NCI-H524 (cell line): ENCODE measurements at regions not wholly inside any gene's neighbourhood (a gene's known extent, or its start where the extent isn't known, plus 50 kb on each side); places are given as distances from the start of the nearest gene placed in this dataset.

ENCODE experiments used
- DNase-seq, 2 experiments: peaks; one replicate each; lab custom pipeline; 2025; lab: John Stamatoyannopoulos, UW

DNA sequence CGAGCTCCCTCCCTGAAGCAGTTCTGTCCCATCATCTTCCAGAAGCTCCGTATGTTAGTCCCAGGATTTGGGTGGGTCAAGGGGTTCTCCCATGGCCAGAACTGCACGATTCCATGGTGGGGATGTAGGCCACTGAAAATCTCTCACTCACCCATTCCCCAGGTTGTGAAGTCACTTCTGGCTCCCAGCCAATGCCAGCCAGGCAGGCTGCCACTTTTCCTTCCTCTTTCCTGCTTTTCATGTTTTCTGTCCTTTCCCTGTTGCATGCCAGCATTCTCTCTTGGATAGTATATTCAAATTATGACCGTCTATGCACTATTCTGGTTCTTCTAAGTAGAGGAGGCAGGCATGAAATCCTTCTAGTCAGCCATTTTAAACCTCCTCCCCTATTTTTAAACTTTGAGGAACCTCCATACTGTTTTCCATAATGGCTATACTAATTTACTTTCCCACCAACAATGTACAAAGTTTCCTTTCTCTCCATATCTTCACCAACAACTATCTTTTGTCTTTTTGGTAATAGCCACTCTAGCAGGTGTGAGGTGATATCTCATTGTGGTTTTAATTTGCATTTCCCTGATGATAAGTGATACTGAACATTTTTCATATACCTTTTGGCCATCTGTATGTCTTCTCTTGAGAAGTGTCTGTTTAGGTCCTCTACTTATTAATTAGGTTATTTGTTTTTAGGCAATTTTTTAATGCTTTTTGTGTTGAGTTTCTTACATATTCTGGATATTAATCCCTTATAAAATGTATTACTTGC lies 182.1 kb upstream of the TET2 start:
- no peak for DNase-seq

- no peak for DNase-seq
Observed at GRCh38 chr4:104966349-104967033, 180.2 kb upstream of the TET2 start.

- DNase-seq: no peak
Observed at GRCh38 chr4:104967034-104967401, 179.7 kb upstream of the TET2 start.

- DNase-seq: no peak
Observed at GRCh38 chr4:104969394-104970082, 177.1 kb upstream of the TET2 start.

- no peak for DNase-seq
Observed at GRCh38 chr4:104971462-104971861, 175.2 kb upstream of the TET2 start.

DNA sequence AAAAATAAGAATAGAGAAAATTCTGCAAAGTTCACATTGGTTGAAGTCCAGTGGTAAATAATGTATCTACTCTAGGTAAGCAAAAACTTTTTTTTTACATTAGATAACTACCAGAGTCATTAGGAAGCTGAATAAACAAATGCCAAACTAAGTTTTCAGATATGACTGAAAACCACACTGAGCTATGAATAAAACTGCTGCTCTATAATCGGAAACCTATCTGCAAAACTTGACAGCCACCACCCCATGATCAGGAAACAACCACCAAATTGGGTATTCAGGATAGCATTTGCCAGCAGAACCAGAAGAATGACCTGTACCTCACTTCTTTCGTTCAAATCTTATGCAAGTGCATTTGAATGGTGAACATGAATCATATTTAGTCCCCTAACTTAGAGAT lies 173.0 kb upstream of the TET2 start:
- no peak for DNase-seq

- no peak for DNase-seq
Observed at GRCh38 chr4:104975617-104976016, 171.1 kb upstream of the TET2 start.

GRCh38 chr4:104976262-104976661 lies 170.4 kb upstream of the TET2 start:
- no peak for DNase-seq

GRCh38 chr4:104979083-104979760 lies 167.5 kb upstream of the TET2 start:
- no peak for DNase-seq

GRCh38 chr4:104983615-104984179 lies 163.0 kb upstream of the TET2 start:
- no peak for DNase-seq

DNA sequence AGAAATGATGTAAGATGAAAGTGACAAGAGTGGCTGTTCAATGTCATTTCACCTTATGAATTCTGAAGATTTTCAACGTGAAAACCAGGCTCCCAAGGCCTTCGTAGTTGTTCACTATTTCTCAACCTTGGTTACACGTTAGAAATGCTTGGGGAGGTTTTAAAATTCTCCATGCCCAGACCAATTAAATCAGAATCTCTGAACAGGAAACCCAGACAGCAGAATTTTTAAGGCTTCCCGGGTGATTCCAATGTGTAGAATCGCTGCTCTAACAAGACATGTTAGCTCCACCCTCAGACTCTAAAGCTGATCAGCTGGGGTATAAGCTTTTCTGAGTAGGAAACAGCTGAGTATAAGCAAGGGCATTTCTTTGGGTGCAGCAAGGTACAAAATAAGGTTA lies 160.4 kb upstream of the TET2 start:
- DNase-seq: no peak

GRCh38 chr4:104989371-104989770 lies 157.3 kb upstream of the TET2 start:
- DNase-seq: peak in 1 of 2 experiments; percentile 26

DNA sequence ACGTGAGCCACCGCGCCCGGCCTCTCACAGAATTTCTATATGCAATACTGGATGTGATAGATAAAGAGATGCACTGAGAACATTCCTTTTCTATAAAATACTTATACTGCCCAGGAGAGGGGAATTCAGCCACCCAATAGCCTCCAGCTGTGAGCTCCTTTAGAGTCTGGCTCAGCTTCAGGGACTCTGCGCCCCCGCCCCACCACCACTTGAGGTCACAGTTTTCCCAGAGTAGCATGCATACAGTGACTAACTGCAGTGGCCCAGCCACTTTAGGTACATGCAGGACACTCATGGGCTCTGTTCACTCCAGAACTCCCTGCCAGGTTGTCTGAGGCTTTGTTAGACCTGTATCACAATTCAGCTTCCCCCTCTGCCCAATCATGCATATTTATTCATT lies 144.4 kb upstream of the TET2 start:
- DNase-seq: no peak

DNA sequence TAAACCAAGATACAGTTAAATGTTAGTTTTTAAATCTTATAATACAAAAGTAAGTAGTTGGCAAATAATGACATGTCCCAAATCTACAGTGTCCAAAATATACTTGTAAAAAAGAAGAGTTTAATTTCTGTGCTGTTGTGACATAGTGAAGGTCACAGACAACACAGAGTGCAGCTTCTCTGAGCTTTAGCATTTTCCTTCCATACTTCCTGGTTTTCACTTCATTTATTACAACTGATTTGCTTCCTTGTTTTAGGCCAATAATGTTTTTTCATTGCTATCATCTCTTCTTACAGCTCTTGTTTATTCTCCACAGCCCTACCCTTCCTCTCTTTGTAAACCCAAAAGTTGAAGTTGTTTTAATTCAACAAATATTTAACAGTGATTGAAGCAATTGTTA lies 132.4 kb upstream of the TET2 start:
- no peak for DNase-seq

DNA sequence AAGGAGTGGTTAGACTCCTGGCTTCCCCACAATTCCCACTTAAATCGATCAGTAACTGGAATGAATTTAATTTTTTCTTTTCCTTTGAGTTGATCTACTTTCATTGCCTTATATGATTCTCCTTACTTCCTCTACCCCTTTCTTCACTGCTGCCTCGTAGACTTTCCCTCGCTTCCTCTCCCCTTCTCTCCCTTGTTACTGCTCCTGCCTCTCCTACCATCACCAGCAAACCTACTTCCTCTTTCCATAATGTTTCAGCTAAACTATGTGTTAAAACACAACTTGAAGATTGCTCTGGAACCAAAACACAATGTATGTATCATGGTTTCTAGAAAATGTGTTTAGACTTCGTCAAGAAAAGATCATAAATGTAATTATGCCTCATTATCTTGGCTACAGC lies 132.0 kb upstream of the TET2 start:
- no peak for DNase-seq

DNA sequence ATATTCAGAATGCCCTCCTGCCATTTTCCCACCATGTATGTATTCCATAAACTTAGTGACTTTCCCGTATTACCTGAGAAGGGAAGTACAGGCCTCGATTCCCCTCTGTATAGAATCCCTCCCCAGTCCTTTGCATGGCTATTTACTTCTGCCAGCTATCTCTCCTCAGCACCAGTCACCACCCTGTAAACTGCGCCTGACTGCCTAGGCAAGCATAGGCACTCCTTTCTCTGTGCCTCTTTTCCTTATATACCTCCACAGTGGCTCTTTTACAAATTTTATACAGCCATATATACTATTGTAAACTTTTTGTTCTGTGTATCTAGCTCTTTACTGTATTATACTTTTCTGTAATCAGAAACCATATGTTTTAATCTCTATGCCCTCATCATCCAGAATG lies 130.9 kb upstream of the TET2 start:
- no peak for DNase-seq

- DNase-seq: no peak
Observed at GRCh38 chr4:105022811-105023667, 123.6 kb upstream of the TET2 start.

DNA sequence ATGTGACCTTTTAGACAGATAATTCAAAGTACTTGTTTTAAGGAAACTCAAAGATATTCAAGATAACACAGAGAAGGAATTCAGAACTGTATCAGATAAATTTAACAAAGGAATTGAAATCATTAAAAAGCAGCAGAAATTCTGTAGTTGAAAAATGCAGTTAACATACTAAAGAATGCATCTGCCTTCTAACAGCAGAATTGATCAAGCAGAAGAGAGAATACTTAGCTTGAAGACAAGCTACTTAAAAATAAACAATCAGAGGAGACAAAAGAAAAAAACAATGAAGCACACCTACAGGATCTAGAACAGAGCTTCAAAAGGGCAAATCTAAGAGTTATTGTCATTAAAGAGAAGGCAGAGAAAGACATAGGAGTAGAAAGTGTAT lies 123.0 kb upstream of the TET2 start:
- DNase-seq: no peak

GRCh38 chr4:105025263-105026017 lies 121.2 kb upstream of the TET2 start:
- no peak for DNase-seq

- no peak for DNase-seq
Observed at GRCh38 chr4:105036991-105037390, 109.7 kb upstream of the TET2 start.

GRCh38 chr4:105042451-105042850 lies 104.2 kb upstream of the TET2 start:
- DNase-seq: no peak
